OCI-LY1 (cell line): ENCODE measurements at regions not wholly inside any gene's neighbourhood (a gene's known extent, or its start where the extent isn't known, plus 50 kb on each side); places are given as distances from the start of the nearest gene placed in this dataset.

Experiments used
- H2AFZ ChIP-seq: fragments of 200-600 bp; sonication (generic), shearing (Covaris generic); 2 replicates; pipeline ENCODE4 v1.6.0; 2014; ENCODE audit warnings: antibody characterized with exemption, mild to moderate bottlenecking, low read length
- H3F3A ChIP-seq: fragments of 200-600 bp; sonication (generic), shearing (Covaris generic); 2 replicates; pipeline ENCODE4 v1.6.0; 2014; ENCODE audit warnings: mild to moderate bottlenecking, antibody characterized with exemption, low read length, moderate library complexity; ENCODE audit not compliant: insufficient read depth
- H3K27ac ChIP-seq: fragments of 200-600 bp; sonication (generic); 2 replicates; pipeline ENCODE4 v1.5.1; 2014; ENCODE audit warnings: low read length, mixed run types, mild to moderate bottlenecking, low read depth; ENCODE audit not compliant: poor library complexity, severe bottlenecking
- H3K27me3 ChIP-seq: fragments of 200-600 bp; sonication (generic); 2 replicates; pipeline ENCODE4 v1.6.0; 2014; ENCODE audit warnings: antibody characterized with exemption, mild to moderate bottlenecking, low read length, moderate library complexity; ENCODE audit not compliant: insufficient read depth
- H3K36me3 ChIP-seq: fragments of 200-600 bp; sonication (generic); 2 replicates; pipeline ENCODE4 v1.6.1; 2014; ENCODE audit warnings: mild to moderate bottlenecking, antibody characterized with exemption, low read length, moderate library complexity, mixed read lengths; ENCODE audit not compliant: insufficient read depth
- H3K4me1 ChIP-seq: fragments of 200-600 bp; sonication (generic); 2 replicates; pipeline ENCODE4 v1.5.1; 2014; ENCODE audit warnings: mild to moderate bottlenecking, low read length, moderate library complexity; ENCODE audit not compliant: insufficient read depth, severe bottlenecking
- H3K4me2 ChIP-seq: fragments of 200-600 bp; sonication (generic), shearing (Covaris generic); 2 replicates; pipeline ENCODE4 v1.6.1; 2014; ENCODE audit warnings: low read length
- H3K4me3 ChIP-seq: fragments of 200-600 bp; sonication (generic); 2 replicates; pipeline ENCODE4 v1.5.1; 2014; ENCODE audit warnings: low read length, low read depth, mild to moderate bottlenecking, mixed read lengths; ENCODE audit not compliant: poor library complexity, severe bottlenecking
- H3K79me2 ChIP-seq: fragments of 200-600 bp; shearing (Covaris generic); 2 replicates; pipeline ENCODE4 v1.6.1; 2016; ENCODE audit warnings: mixed run types, low read length, mixed read lengths; ENCODE audit not compliant: insufficient read depth
- H3K9ac ChIP-seq: fragments of 200-600 bp; sonication (generic), shearing (Covaris generic); 2 replicates; pipeline ENCODE4 v1.6.1; 2014; ENCODE audit warnings: mild to moderate bottlenecking, low read length, mixed read lengths
- H3K9me2 ChIP-seq: fragments of 200-600 bp; sonication (generic), shearing (Covaris generic); 2 replicates; pipeline ENCODE4 v1.6.1; 2014; ENCODE audit warnings: low read depth, mild to moderate bottlenecking, low read length, mixed read lengths
- H3K9me3 ChIP-seq: fragments of 200-600 bp; shearing (Covaris generic); 2 replicates; pipeline ENCODE4 v1.6.1; 2014; ENCODE audit warnings: low read length, mixed read lengths
- H4K20me1 ChIP-seq: fragments of 200-600 bp; sonication (generic), shearing (Covaris generic); 2 replicates; pipeline ENCODE4 v1.6.0; 2016; ENCODE audit warnings: mild to moderate bottlenecking, low read length; ENCODE audit not compliant: insufficient read depth
- CTCF ChIP-seq: fragments of 200-600 bp; sonication (generic), shearing (Covaris generic); IDR thresholded peaks from 2 replicates; pipeline ENCODE4 v1.5.1; 2017; ENCODE audit warnings: mild to moderate bottlenecking, antibody characterized with exemption, low read length, moderate library complexity, mixed read lengths
- EZH2 ChIP-seq: fragments of 200-600 bp; sonication (generic), shearing (Covaris generic); IDR thresholded peaks from 2 replicates; pipeline ENCODE4 v1.8.0; 2017; ENCODE audit warnings: borderline replicate concordance, mixed run types, mild to moderate bottlenecking, antibody characterized with exemption, low read length, moderate library complexity, mixed read lengths

DNA sequence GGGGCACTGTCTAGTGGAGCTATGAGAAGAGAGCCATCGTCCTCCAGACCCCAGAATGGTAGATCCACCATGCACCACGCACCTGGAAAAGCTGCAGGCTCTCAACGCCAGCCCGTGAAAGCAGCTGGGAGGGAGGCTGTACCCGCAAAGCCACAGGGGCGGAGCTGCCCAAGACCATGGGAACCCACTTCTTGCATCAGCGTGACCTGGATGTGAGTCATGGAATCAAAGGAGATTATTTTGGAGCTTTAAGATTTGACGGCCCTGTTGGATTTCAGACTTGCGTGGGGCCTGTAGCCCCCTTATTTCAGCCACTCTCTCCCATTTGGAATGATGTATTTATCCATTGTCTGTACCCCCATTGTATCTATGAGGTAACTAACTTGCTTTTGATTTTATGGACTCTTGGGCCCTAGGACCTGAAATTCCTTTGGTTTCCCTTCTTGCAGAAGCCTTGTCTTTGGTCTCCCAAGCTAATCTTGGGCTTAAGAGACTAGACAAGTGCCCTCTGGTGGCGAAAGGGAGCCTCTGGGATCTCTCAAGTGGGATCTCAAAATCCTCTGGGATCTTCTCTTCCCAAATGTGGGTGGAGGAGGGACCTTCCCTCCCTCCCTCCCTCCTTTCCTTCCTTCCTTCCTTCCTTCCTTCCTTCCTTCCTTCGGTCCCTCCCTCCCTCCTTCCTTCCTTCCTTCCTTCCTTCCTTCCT, 58.2 kb upstream of the HAPSTR1 start:
- H4K20me1 ChIP-seq, result no peaks in the 10 kb centered on the region
- no peaks in the 10 kb centered on the region for H3K79me2 ChIP-seq
- peaks cover 9% of the 10 kb centered on the region; the same call in 1 of the 2 replicates for H3K27me3 ChIP-seq
- H3K4me2 ChIP-seq, result no peak overlapping the region
- H3K36me3 ChIP-seq, result no peaks in the 10 kb centered on the region; the same call in 1 of the 2 replicates
- H3K4me1 ChIP-seq, result no peaks in the 10 kb centered on the region
- H3K9me3 ChIP-seq, result no peaks in the 10 kb centered on the region
- TF ChIP-seq CTCF, result peak; percentile 50
- TF ChIP-seq EZH2, result no peak
- H3F3A ChIP-seq, result no peaks in the 10 kb centered on the region
- no peaks in the 10 kb centered on the region for H3K9me2 ChIP-seq
- no peak overlapping the region for H3K27ac ChIP-seq
- H2AFZ ChIP-seq, result no peak overlapping the region
- H3K9ac ChIP-seq, result no peak overlapping the region
- no peak overlapping the region for H3K4me3 ChIP-seq

DNA sequence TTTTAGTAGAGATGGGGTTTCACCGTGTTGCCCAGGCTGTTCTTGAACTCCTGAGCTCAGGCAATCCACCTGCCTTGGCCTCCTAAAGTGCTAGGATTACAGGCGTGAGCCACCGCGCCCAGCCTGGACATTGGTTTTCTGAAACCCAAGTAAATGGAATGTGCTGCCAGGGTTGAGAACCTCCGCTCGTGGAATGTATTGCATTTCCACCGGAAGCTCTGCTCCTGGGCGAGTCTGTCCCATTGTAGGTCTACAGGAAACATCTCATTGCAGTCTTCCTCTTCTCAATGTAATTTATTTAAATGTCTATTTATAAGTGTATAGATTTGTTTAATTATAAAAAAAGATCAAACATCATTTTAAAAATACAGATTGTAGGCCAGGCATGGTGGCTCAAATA, 57.4 kb upstream of the HAPSTR1 start:
- Histone ChIP-seq H3K4me2 (no peak overlapping the region), H3K27me3 (peaks cover 9% of the 10 kb centered on the region; the same call in 1 of the 2 replicates), H4K20me1 (no peaks in the 10 kb centered on the region), H3K79me2 (no peaks in the 10 kb centered on the region), H3K9ac (no peak overlapping the region), H3F3A (no peaks in the 10 kb centered on the region), H3K9me3 (no peaks in the 10 kb centered on the region), H3K4me1 (no peaks in the 10 kb centered on the region), H2AFZ (no peak overlapping the region), H3K27ac (no peak overlapping the region), H3K4me3 (no peak overlapping the region), H3K36me3 (no peaks in the 10 kb centered on the region; the same call in 1 of the 2 replicates), H3K9me2 (no peaks in the 10 kb centered on the region)
- TF ChIP-seq EZH2 (no peak), CTCF (no peak)

DNA sequence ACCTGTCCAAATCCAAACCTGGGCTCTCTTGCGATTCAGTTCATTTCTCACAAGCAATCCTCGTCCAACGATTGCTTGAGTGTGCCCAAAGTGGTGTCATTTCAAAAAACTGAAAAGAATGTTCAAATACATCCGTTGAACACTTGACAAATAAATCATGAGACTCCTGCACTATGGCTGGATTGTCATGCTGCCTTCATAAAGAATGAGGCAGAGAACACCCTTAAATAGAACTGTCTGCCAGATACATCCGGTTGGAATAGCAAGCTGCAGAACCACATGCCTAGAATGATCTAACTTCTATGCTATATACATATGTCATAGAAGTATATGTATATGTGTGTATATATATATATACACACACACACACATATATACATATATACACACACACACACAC, 55.4 kb upstream of the HAPSTR1 start:
- Histone ChIP-seq H3K27me3 (peaks cover 7% of the 10 kb centered on the region; the same call in 1 of the 2 replicates), H3K4me1 (no peaks in the 10 kb centered on the region), H3K36me3 (no peaks in the 10 kb centered on the region; the same call in 1 of the 2 replicates), H3K27ac (no peak overlapping the region), H3F3A (no peaks in the 10 kb centered on the region), H4K20me1 (no peaks in the 10 kb centered on the region), H2AFZ (no peak overlapping the region), H3K4me2 (no peak overlapping the region), H3K9me3 (no peaks in the 10 kb centered on the region), H3K4me3 (no peak overlapping the region), H3K79me2 (no peaks in the 10 kb centered on the region), H3K9ac (no peak overlapping the region), H3K9me2 (no peaks in the 10 kb centered on the region)
- no peak for TF ChIP-seq CTCF
- TF ChIP-seq EZH2, result no peak
